ENCODE measurements at regions not wholly inside any gene's neighbourhood (a gene's known extent, or its start where the extent isn't known, plus 50 kb on each side); places are given as distances from the start of the nearest gene placed in this dataset.

- Histone ChIP-seq H3K27me3 (replicated peaks in 1 of 7) (no peaks in the 10 kb centered on the region), H3K4me3 (no peak overlapping the region), H3K27ac (no peak overlapping the region), H3K9me3 (peaks cover 0 to 12% (median 4%) of the 10 kb centered on the region in 8 donors), H3K4me1 (no peaks in the 10 kb centered on the region), H3K36me3 (no peaks in the 10 kb centered on the region)
- no peak for TF ChIP-seq POLR2A (IDR thresholded peaks at IDR 0.05)
- TF ChIP-seq POLR2AphosphoS5 (IDR thresholded peaks at IDR 0.05), result no peak
- no peak for TF ChIP-seq CTCF (IDR thresholded peaks at IDR 0.05 in 8 of 11, conservative IDR thresholded peaks at IDR 0.05 in 3 of 11)
- intact Hi-C loops (cut with DNase I; ENCODE audit: low total_unique reads), result no loop called here
- no peak for DNase-seq
Measured at GRCh38 chr22:49500076-49500460, 327.6 kb downstream of the BRD1 start.

- 68 to 78% (median 74%) methylated on average over 1 of the region's 1 CpG for WGBS, 5 donors
- no peaks in the 10 kb centered on the region for H3K27me3 ChIP-seq (replicated peaks in 1 of 7)
- TF ChIP-seq CTCF (IDR thresholded peaks at IDR 0.05 in 8 of 11, conservative IDR thresholded peaks at IDR 0.05 in 3 of 11) (no peak), POLR2A (IDR thresholded peaks at IDR 0.05) (no peak), POLR2AphosphoS5 (IDR thresholded peaks at IDR 0.05) (no peak)
- peaks cover 0 to 12% (median 4%) of the 10 kb centered on the region in 8 donors for H3K9me3 ChIP-seq
- H3K4me1 ChIP-seq, result no peaks in the 10 kb centered on the region
- no peak for DNase-seq
- no peaks in the 10 kb centered on the region for H3K36me3 ChIP-seq
- H3K27ac ChIP-seq, result no peak overlapping the region
- no peak overlapping the region for H3K4me3 ChIP-seq
- intact Hi-C loops (cut with DNase I; ENCODE audit: low total_unique reads), result no loop called here
Measured at GRCh38 chr22:49499433-49500075, 328.1 kb downstream of the BRD1 start.

- peaks cover 0 to 12% (median 4%) of the 10 kb centered on the region in 8 donors for H3K9me3 ChIP-seq
- intact Hi-C loops (cut with DNase I; ENCODE audit: low total_unique reads), result no loop called here
- WGBS, 5 donors, result 64 to 77% (median 73%) methylated on average over 2 of the region's 2 CpGs
- H3K4me1 ChIP-seq, result no peaks in the 10 kb centered on the region
- no peak overlapping the region for H3K27ac ChIP-seq
- H3K27me3 ChIP-seq (replicated peaks in 1 of 7), result no peaks in the 10 kb centered on the region
- TF ChIP-seq POLR2A (IDR thresholded peaks at IDR 0.05) (no peak), CTCF (IDR thresholded peaks at IDR 0.05 in 8 of 11, conservative IDR thresholded peaks at IDR 0.05 in 3 of 11) (no peak), POLR2AphosphoS5 (IDR thresholded peaks at IDR 0.05) (no peak)
- H3K4me3 ChIP-seq, result no peak overlapping the region
- H3K36me3 ChIP-seq, result no peaks in the 10 kb centered on the region
- no peak for DNase-seq
Measured at GRCh38 chr22:49497266-49497665, 330.4 kb downstream of the BRD1 start.

GRCh38 chr22:49494555-49494954 is 333.1 kb downstream of the BRD1 start:
- WGBS, 5 donors, result 92 to 95% (median 93%) methylated on average over 9 to 12 of the region's 12 CpGs
- TF ChIP-seq CTCF (IDR thresholded peaks at IDR 0.05 in 8 of 11, conservative IDR thresholded peaks at IDR 0.05 in 3 of 11) (no peak), POLR2A (IDR thresholded peaks at IDR 0.05) (no peak), POLR2AphosphoS5 (IDR thresholded peaks at IDR 0.05) (no peak)
- intact Hi-C loops (cut with DNase I; ENCODE audit: low total_unique reads), result no loop called here
- H3K4me3 ChIP-seq, result no peak overlapping the region
- no peaks in the 10 kb centered on the region for H3K4me1 ChIP-seq
- peaks cover 0 to 12% (median 4%) of the 10 kb centered on the region in 8 donors for H3K9me3 ChIP-seq
- no peaks in the 10 kb centered on the region for H3K36me3 ChIP-seq
- no peaks in the 10 kb centered on the region for H3K27me3 ChIP-seq (replicated peaks in 1 of 7)
- no peak for DNase-seq
- no peak overlapping the region for H3K27ac ChIP-seq

All from spleen (tissue), 11 donors.